ENCODE measurements at regions not wholly inside any gene's neighbourhood (a gene's known extent, or its start where the extent isn't known, plus 50 kb on each side); places are given as distances from the start of the nearest gene placed in this dataset.

GRCh38 chr18:61222206-61222605 lies 111.0 kb upstream of the CDH20 start:
- no peak overlapping the region for H3K27ac Mint-ChIP-seq
- no peaks in the 10 kb centered on the region for H3K27me3 Mint-ChIP-seq
- H3K9me3 Mint-ChIP-seq, result peaks cover 9% of the 10 kb centered on the region
- ATAC-seq, result no peak
- H3K36me3 Mint-ChIP-seq, result no peaks in the 10 kb centered on the region
- no peaks in the 10 kb centered on the region for H3K4me1 Mint-ChIP-seq
- H3K4me3 Mint-ChIP-seq, result no peak overlapping the region

DNA sequence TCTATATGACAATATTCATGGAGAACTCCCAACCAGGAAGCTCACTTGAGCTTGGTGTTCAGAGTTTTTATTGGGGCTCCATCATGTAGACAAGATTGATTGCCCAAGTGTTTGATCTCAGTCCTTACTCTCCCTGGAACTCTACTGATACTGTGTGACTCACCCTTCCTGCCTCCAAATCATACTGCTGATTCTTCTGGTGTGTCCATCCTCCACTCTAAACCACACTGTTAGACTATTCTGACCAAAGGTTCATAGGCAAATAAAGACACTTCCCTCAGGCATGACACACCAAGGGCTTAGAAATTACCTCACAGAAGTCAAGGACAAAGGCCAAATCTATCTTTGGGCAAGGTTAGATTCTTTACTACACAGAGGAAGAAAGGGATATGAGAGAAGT lies 107.9 kb upstream of the CDH20 start:
- Mint-ChIP-seq H3K4me3 (no peak overlapping the region), H3K36me3 (no peaks in the 10 kb centered on the region), H3K27me3 (no peaks in the 10 kb centered on the region), H3K4me1 (no peaks in the 10 kb centered on the region), H3K9me3 (peaks cover 9% of the 10 kb centered on the region), H3K27ac (no peak overlapping the region)
- no peak for ATAC-seq

GRCh38 chr18:61236356-61237057 lies 96.7 kb upstream of the CDH20 start:
- Mint-ChIP-seq H3K36me3 (no peaks in the 10 kb centered on the region), H3K27ac (no peak overlapping the region), H3K27me3 (no peaks in the 10 kb centered on the region), H3K4me1 (no peaks in the 10 kb centered on the region), H3K4me3 (no peak overlapping the region), H3K9me3 (no peaks in the 10 kb centered on the region)
- no peak for ATAC-seq

DNA sequence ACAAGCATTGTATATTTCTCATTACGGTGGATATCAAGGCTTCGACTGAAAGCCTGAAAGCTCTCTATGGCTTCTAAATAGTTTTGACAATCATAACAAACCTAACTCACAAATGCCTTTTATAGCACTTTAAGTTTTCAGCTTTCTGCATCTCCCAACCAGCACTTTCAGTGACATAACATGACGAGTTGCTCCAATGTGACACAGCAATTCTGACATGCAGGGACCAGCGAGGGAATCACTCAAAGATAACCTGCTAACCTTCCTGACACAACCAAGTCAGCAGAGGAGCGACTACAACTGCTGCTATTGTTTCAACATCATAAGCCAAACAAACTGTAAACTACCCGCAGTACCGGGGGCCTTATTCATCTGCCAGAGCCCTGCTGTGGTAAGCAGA lies 95.7 kb upstream of the CDH20 start:
- ATAC-seq, result no peak
- no peaks in the 10 kb centered on the region for H3K36me3 Mint-ChIP-seq
- no peaks in the 10 kb centered on the region for H3K4me1 Mint-ChIP-seq
- no peak overlapping the region for H3K4me3 Mint-ChIP-seq
- no peaks in the 10 kb centered on the region for H3K27me3 Mint-ChIP-seq
- H3K27ac Mint-ChIP-seq, result no peak overlapping the region
- no peaks in the 10 kb centered on the region for H3K9me3 Mint-ChIP-seq

DNA sequence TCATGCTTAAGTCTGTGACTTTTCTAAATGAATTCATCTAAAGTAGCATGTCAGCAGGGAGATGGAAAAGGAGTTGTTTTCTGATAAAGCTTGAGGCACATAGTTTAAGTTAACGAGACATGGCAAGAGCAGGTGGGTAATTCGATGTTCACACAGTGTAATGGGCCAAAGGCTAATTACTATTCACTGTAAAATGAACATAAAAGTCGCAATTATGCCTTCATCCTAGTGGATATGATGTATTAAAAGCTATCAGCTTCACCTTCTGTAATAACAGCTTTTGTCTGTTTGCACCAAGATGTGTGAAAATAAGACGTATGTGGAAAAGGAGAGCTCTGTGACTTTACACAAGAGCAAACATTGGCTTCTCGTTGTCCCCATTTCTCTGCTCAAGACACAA lies 94.2 kb upstream of the CDH20 start:
- ATAC-seq, result no peak
- Mint-ChIP-seq H3K36me3 (no peaks in the 10 kb centered on the region), H3K27me3 (no peaks in the 10 kb centered on the region), H3K4me1 (no peaks in the 10 kb centered on the region), H3K4me3 (no peak overlapping the region), H3K9me3 (no peaks in the 10 kb centered on the region), H3K27ac (no peak overlapping the region)

- H3K4me1 Mint-ChIP-seq, result no peaks in the 10 kb centered on the region
- H3K9me3 Mint-ChIP-seq, result peaks cover under 1% of the 10 kb centered on the region
- H3K4me3 Mint-ChIP-seq, result no peak overlapping the region
- H3K36me3 Mint-ChIP-seq, result no peaks in the 10 kb centered on the region
- no peaks in the 10 kb centered on the region for H3K27me3 Mint-ChIP-seq
- no peak overlapping the region for H3K27ac Mint-ChIP-seq
- no peak for ATAC-seq
Observed at GRCh38 chr18:61241260-61241853, 91.9 kb upstream of the CDH20 start.

DNA sequence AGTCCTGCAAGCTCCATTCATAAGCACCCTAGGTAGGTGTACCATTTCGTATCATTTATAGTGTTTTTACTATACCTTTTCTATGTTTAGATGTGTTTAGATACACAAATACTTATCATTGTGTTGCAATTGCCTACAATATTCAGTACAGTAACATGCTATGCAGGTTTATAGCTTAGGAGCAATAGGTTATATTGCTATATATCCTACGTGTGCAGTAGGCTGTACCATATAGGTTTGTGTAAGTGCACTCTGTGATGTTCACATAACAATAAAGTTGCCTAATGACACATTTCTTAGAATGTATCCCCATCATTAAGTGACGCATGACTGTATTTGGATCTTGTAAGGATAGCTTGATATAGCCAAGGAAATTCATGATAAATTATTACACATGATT lies 88.6 kb upstream of the CDH20 start:
- H3K9me3 Mint-ChIP-seq, result peaks cover 3% of the 10 kb centered on the region
- no peaks in the 10 kb centered on the region for H3K4me1 Mint-ChIP-seq
- H3K27me3 Mint-ChIP-seq, result no peaks in the 10 kb centered on the region
- H3K27ac Mint-ChIP-seq, result no peak overlapping the region
- H3K36me3 Mint-ChIP-seq, result no peaks in the 10 kb centered on the region
- ATAC-seq, result no peak
- no peak overlapping the region for H3K4me3 Mint-ChIP-seq

DNA sequence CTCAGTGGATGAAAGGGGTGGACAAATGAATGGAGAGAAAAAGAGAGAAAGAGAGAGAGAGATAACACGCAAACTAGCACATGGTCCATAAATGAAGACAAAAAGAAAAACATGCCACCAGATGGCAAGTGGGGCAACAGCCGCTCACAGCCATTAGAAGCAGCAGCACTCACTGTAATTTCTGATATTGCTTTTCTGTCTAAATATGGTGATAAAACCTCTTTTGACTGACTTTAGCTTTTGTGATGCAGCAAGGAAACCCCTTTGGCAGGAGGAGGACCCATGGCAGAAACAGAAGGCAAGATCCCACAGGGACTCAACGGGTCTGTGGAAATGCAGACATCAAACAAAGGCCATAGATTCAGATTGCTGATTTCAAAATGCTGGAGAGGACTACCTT lies 88.0 kb upstream of the CDH20 start:
- Mint-ChIP-seq H3K4me1 (no peaks in the 10 kb centered on the region), H3K36me3 (no peaks in the 10 kb centered on the region), H3K9me3 (peaks cover 3% of the 10 kb centered on the region), H3K27me3 (no peaks in the 10 kb centered on the region), H3K4me3 (no peak overlapping the region), H3K27ac (no peak overlapping the region)
- no peak for ATAC-seq

DNA sequence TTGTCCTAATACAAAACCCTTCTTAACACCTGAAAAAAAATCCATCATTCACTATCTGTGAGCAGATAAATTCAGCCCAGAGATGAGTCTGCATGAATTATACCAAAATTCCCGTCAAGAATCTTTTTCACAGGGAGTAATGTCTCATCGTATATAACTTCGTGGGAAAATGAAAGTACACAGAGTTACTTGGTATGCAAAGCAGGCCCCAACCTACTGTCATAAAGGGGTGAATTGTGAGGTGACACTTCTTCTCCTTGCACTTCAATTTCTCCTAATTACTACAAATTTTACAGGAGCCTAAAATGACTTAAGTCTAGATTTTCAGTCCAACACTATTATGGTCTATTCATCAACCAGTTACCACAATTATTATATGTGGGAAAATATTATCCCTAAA lies 84.6 kb upstream of the CDH20 start:
- Mint-ChIP-seq H3K27me3 (no peaks in the 10 kb centered on the region), H3K4me3 (no peak overlapping the region), H3K4me1 (no peaks in the 10 kb centered on the region), H3K36me3 (no peaks in the 10 kb centered on the region), H3K9me3 (peaks cover 3% of the 10 kb centered on the region), H3K27ac (no peak overlapping the region)
- no peak for ATAC-seq

GRCh38 chr18:61256291-61256690 lies 76.9 kb upstream of the CDH20 start:
- Mint-ChIP-seq H3K4me3 (no peak overlapping the region), H3K27ac (no peak overlapping the region), H3K4me1 (no peaks in the 10 kb centered on the region), H3K27me3 (no peaks in the 10 kb centered on the region), H3K9me3 (peaks cover 2% of the 10 kb centered on the region), H3K36me3 (no peaks in the 10 kb centered on the region)
- ATAC-seq, result no peak

GRCh38 chr18:61261870-61262269 lies 71.4 kb upstream of the CDH20 start:
- no peak overlapping the region for H3K4me3 Mint-ChIP-seq
- H3K4me1 Mint-ChIP-seq, result no peaks in the 10 kb centered on the region
- no peak for ATAC-seq
- H3K36me3 Mint-ChIP-seq, result no peaks in the 10 kb centered on the region
- peaks cover under 1% of the 10 kb centered on the region for H3K9me3 Mint-ChIP-seq
- H3K27me3 Mint-ChIP-seq, result no peaks in the 10 kb centered on the region
- no peak overlapping the region for H3K27ac Mint-ChIP-seq

DNA sequence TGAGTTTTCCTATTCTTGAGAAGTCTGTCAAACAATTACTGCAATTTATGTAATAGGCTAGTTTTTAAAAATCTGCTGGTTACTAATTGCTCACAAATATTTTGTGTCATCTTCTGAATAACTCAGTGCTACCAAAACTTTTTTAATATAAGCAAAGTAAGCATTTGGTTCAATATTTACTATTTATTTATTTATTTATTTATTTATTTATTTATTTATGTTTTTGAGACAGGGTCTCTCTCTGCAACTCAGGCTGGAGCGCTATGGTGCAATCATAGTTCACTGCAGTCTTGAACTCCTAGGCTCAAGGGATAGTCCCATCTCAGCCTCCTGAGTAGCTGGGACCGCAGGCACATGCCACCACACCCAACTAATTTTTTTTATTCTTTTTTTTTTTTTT lies 60.4 kb upstream of the CDH20 start:
- no peaks in the 10 kb centered on the region for H3K36me3 Mint-ChIP-seq
- ATAC-seq, result no peak

DNA sequence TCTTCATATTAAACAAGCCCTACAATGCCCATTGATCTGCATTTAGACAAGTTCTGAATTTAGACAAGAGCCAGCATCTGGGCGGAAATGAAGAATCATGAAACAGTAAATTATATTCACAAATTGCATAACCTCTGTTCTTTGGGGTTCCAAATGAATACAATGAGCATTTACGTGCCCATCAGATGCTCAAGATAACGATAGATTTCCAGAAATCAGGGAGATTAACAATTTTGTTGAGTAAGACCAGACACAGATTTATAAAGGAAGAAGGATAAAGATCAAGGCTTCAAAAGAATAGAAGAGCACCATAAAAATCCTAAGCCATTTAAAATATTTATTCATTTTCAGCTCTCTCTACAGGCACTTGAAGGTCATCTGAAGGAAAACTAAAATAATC lies 59.7 kb upstream of the CDH20 start:
- Mint-ChIP-seq H3K27ac (no peak overlapping the region), H3K27me3 (no peaks in the 10 kb centered on the region), H3K36me3 (no peaks in the 10 kb centered on the region)

More for the DNA sequence above, 60.4 kb upstream of the CDH20 start:
- H3K27me3 Mint-ChIP-seq, result no peaks in the 10 kb centered on the region
- H3K4me3 Mint-ChIP-seq, result no peak overlapping the region
- H3K9me3 Mint-ChIP-seq, result no peaks in the 10 kb centered on the region
- no peaks in the 10 kb centered on the region for H3K4me1 Mint-ChIP-seq
- H3K27ac Mint-ChIP-seq, result no peak overlapping the region

DNA sequence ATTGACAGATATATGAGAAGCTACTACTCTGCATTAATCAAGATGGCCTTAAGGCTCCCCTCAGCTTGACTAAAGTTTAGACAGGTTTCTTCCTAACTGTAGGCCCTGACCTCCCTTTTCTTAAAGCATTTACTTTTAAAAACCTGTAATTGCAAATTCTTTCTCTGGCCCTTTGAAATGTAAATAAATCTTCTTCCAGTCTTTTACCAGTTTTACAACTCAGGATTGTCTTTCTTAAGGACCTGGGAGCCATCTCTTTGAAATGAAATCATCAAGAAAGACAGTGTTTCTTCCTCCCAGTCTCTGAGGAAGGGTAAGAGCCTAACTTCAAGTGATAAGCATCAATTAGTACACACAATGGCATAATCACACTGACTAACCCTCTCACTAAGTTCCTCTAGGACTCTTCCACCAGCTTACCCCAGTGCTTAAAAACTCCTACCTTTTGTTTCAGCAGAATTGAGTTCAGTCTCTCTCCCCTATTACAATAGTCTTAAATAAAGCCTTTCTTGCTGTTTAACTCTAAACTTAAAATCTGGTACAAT lies 58.7 kb upstream of the CDH20 start:
- H3K4me1 Mint-ChIP-seq, result no peaks in the 10 kb centered on the region
- ATAC-seq, result no peak
- H3K27me3 Mint-ChIP-seq, result no peaks in the 10 kb centered on the region
- no peak overlapping the region for H3K4me3 Mint-ChIP-seq
- no peaks in the 10 kb centered on the region for H3K9me3 Mint-ChIP-seq
- H3K36me3 Mint-ChIP-seq, result no peaks in the 10 kb centered on the region
- no peak overlapping the region for H3K27ac Mint-ChIP-seq

More for the DNA sequence above, 59.7 kb upstream of the CDH20 start:
- no peak overlapping the region for H3K4me3 Mint-ChIP-seq
- no peaks in the 10 kb centered on the region for H3K4me1 Mint-ChIP-seq
- ATAC-seq, result no peak
- no peaks in the 10 kb centered on the region for H3K9me3 Mint-ChIP-seq

DNA sequence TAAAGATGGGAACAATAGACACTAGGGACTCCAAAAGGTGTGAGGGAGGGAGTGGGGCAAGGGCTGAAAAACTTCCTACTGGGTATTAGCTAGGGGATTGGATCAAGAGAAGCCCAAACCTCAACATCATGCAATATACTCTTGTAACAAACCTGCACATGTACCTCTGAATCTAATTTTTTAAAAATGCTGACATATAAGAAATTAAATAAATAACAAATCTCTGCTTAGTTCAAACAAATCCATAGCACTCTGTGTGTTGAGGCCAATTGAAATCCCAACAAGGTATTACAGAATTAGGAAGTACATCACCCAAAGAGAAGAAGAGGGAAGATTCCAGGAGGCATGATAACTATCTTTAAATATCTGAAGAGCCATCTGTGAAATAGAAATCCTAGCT lies 55.4 kb upstream of the CDH20 start:
- H3K27ac Mint-ChIP-seq, result no peak overlapping the region
- peaks cover 4% of the 10 kb centered on the region for H3K9me3 Mint-ChIP-seq
- H3K27me3 Mint-ChIP-seq, result no peaks in the 10 kb centered on the region
- no peaks in the 10 kb centered on the region for H3K36me3 Mint-ChIP-seq
- H3K4me1 Mint-ChIP-seq, result no peaks in the 10 kb centered on the region
- ATAC-seq, result no peak
- no peak overlapping the region for H3K4me3 Mint-ChIP-seq

- no peaks in the 10 kb centered on the region for H3K27me3 Mint-ChIP-seq
- H3K9me3 Mint-ChIP-seq, result peaks cover 4% of the 10 kb centered on the region
- H3K4me3 Mint-ChIP-seq, result no peak overlapping the region
- H3K36me3 Mint-ChIP-seq, result no peaks in the 10 kb centered on the region
- H3K4me1 Mint-ChIP-seq, result no peaks in the 10 kb centered on the region
- H3K27ac Mint-ChIP-seq, result no peak overlapping the region
- ATAC-seq, result no peak
Observed at GRCh38 chr18:61281431-61281830, 51.8 kb upstream of the CDH20 start.

Data from stimulated activated memory B cell treated with anti-CD40 and anti-IgM and Interleukin-4, amounts not matched to agents 10 μg/mL and 1 μg/mL and 100 μg/mL, for 72 hours (primary cell).